HG03095 (cell line): ENCODE measurements at regions not wholly inside any gene's neighbourhood (a gene's known extent, or its start where the extent isn't known, plus 50 kb on each side); places are given as distances from the start of the nearest gene placed in this dataset.

Experiments
- ATAC-seq: cut with Tn5 transposase; IDR thresholded peaks from one replicate; pipeline ENCODE4 v1.9.1; 2021; ENCODE audit warnings: moderate library complexity; ENCODE audit not compliant: unreplicated experiment

DNA sequence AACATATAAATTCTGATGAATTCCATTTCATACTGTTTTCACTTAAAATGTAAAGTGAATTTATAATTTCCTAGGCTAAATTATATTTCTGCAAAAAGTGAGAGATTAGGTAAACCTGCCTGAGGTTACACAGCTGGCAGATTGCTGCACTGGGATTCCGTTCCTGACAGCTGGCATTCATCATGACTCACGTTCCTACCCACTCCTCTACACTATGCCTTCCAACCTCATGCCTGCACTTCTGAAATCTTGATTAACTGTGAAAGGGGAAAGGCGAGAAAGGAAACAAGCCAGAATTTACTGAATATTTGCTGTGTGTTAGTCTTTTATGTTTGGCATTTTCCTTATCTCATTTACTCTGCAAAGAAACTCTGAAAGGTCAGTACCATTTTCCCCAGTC, 73.3 kb upstream of the MON1B start:
- no peak for ATAC-seq

DNA sequence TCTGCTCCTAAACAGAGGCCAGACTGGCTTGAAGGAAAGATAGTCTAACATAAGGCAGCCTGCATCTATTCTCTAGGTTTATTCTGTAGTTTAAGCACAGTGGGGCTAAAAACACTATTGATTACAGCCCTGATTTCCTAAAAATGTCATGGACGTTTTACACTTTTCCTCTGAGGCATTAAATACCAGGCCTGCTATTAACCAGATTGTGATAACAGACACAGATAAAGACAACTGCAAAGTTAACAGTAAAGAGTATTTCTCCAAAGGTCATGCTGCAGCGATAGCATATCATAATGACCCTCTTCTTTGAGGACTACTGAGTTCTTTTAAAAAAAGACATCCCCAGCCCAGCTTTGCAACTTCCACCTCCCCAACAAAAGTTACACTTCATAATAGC, 59.6 kb upstream of the MON1B start:
- no peak for ATAC-seq

DNA sequence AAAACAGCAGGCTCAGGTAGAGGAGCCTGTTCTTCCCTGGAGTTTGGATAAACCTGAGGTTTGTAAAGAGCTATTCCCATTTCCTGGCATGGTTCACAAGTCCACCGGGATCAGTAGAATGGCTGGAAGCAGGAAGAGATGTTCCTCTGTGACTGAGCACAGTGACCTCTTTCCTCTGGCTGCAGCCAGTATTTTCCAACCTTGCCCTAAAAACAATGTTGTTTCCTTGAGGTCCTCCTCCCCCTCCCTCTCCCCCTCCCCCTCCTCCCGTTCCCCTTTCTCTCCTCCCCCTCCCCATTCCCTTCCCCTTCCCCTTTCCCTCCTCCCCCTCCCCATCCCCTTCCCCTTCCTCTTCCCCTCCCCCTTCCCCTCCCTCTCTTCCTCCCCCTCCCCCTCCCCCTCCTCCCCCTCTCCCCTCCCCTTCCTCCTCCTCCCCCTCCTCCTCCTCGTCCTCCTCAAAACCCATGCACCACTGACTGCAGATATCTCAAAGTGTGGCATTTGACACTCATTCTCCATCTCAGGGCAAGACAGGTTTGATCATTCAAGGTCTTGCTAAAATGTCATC, 58.9 kb upstream of the MON1B start:
- ATAC-seq: no peak

DNA sequence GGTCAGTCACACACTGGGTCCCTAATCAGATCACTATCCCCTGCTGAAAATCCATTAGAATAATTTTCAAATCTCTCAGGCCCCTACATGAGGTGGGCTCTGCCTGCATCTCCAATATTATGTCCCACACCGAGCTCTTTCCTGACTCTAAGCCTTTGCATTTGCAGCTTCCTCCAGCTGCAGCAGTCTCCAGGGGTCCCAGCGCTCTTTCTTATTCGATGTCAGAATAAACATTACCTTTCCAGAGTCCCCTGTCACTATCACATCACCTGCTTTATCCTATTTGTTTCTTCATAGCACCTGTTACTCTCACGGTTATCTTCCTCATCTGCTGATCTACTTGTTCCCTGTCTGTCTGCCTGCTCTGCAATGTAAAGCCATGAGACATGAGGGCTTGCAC, 57.3 kb upstream of the MON1B start:
- ATAC-seq: no peak

DNA sequence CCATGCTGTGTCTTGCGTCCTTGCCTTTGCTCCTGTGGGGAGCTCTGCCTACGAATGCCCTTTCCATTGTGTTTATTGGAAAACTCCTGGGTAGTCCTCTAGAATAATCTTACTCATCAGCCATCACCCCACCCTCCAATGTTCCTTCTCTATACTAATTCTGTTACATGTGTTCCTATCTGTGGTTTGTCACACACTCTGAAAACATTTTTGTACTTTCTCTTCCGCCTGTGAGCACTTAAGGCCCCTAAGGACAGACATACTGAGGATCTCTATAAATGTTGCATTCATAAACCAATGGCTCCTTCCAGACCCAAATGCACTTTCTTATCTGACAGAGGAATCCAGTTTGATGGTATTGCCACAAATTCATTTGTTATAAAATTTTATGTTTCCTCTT, 53.9 kb upstream of the MON1B start:
- ATAC-seq: no peak
